ENCODE measurements at regions not wholly inside any gene's neighbourhood (a gene's known extent, or its start where the extent isn't known, plus 50 kb on each side); places are given as distances from the start of the nearest gene placed in this dataset.

DNA sequence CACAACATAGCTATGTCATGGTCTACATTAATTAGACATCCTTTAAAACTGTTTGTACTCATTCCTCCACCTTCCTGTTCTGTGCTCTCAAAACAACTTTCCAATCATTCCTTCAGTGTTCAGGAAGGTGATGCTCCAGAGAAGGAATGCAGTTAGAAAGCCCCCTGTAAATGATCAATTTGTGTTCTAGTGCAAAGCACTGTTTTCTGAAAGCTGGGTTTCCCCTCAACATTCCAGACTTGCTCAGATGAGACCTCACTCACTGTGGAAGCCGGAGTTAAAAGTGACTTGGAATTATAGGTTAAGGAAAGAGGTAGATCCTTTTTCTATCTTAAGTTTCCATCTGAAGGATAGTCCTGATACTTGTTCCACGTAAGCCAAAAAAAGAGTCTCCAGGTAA lies 95.9 kb downstream of the BMP2 start:
- TF ChIP-seq, protein P1, sequence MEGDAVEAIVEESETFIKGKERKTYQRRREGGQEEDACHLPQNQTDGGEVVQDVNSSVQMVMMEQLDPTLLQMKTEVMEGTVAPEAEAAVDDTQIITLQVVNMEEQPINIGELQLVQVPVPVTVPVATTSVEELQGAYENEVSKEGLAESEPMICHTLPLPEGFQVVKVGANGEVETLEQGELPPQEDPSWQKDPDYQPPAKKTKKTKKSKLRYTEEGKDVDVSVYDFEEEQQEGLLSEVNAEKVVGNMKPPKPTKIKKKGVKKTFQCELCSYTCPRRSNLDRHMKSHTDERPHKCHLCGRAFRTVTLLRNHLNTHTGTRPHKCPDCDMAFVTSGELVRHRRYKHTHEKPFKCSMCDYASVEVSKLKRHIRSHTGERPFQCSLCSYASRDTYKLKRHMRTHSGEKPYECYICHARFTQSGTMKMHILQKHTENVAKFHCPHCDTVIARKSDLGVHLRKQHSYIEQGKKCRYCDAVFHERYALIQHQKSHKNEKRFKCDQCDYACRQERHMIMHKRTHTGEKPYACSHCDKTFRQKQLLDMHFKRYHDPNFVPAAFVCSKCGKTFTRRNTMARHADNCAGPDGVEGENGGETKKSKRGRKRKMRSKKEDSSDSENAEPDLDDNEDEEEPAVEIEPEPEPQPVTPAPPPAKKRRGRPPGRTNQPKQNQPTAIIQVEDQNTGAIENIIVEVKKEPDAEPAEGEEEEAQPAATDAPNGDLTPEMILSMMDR (conservative IDR thresholded peaks at IDR 0.05), result no peak
- TF ChIP-seq ZFX (IDR thresholded peaks at IDR 0.05), result no peak
- no peak overlapping the region for H3K27ac ChIP-seq

DNA sequence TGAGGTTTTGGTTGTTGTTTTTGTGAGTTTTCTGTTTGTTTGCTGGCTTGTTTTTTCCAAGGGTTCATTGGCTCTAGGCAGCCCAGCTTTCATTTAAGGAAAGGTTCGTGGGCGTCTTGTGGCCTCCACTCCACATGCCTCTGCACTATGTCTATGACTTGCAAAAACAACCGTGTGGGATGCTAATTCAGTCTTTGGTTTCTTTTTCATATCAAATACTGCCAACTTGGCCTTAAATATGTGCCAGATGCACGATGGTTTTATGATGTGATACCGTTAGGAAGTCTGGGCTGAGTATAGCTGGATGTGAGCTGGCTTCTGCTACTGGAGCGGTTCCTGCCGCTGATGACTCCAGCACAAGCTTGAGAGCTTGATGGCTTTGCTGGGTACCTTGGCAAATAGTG lies 96.3 kb downstream of the BMP2 start:
- TF ChIP-seq ZFX (IDR thresholded peaks at IDR 0.05), result no peak
- TF ChIP-seq, protein P1 (conservative IDR thresholded peaks at IDR 0.05), result no peak
- no peak overlapping the region for H3K27ac ChIP-seq

DNA sequence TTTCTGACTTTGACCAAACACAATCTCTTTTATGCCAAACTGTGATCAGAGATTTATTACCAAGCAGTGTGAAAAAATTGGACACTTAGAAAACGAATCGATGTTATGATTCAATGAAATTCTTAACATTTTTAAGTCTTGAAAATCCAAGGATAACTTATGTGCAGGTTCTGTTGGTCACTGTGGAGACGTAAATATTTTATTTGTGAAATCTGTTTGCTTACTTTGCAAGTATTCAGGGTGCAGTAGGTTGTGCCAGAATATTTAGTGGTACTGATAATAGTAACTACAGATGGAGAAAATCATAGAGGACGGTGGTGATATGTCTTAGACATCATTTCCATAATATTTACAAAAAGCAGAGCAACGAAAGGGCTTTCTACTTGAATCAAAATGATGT lies 97.3 kb downstream of the BMP2 start:
- TF ChIP-seq, protein P1 (conservative IDR thresholded peaks at IDR 0.05), result no peak
- TF ChIP-seq ZFX (IDR thresholded peaks at IDR 0.05), result no peak
- no peak overlapping the region for H3K27ac ChIP-seq

DNA sequence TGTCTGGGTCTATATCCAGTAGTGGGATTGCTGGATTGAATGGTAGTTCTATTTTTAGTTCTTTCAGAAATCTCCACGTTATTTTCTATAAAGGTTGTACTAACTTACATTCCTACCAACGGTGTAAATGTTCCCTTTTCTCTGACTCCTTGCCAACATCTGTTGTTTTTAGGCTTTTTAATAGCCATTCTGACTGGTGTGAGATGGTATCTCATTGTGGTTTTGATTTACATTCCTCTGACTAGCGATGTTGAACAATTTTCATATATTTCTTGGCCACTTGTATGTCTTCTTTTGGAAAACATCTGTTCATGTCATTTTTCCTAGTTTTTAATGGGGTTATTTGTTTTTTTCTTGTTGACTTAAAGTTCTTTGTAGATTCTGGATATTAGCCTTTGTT lies 99.3 kb downstream of the BMP2 start:
- TF ChIP-seq, protein P1 (conservative IDR thresholded peaks at IDR 0.05), result no peak
- TF ChIP-seq ZFX (IDR thresholded peaks at IDR 0.05), result no peak
- no peak overlapping the region for H3K27ac ChIP-seq

DNA sequence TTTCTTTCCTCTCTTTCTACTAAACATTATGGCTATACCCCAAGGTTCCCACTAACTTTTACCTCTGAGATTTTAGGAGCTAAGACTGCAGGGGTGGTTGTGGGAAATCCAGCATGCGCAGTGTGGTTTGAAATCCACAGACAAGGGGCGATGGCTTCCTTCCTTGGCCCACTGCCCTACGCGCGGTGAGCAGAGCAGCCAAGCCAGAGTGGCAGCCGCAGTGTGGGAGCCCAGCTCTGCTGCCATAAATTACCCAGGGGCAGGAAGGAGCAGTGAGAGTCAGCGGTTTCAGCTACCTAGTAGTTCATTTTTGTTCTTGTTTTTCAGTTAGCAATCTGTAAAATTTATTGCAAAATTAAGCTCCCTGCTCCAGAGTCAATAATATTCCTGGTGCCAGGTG lies 101.4 kb downstream of the BMP2 start:
- H3K27ac ChIP-seq, result no peak overlapping the region

GRCh38 chr20:6870559-6870958 lies 103.1 kb downstream of the BMP2 start:
- no peak overlapping the region for H3K27ac ChIP-seq
- TF ChIP-seq ZFX (IDR thresholded peaks at IDR 0.05), result no peak
- TF ChIP-seq, protein P1 (conservative IDR thresholded peaks at IDR 0.05), result no peak

More for the DNA sequence above, 101.4 kb downstream of the BMP2 start:
- TF ChIP-seq, protein P1 (conservative IDR thresholded peaks at IDR 0.05), result no peak
- TF ChIP-seq ZFX (IDR thresholded peaks at IDR 0.05), result no peak

DNA sequence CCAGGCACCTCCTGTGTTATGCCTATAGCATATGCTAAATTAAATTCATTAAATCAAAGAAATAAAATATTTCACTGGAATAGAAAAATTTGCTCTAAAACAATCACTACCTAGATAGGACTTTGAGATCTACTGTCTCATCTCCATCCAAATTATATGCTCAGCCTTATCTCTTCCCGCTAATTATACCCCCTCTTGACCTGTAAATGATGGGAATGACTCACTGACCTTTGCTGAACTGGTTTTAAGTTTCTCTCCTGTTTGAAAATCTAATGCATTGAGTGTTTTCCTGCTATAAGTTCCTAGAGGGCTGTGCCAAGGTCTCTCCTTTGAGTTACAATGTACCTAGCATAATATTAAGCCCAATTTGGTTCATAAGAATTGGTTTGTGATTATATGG lies 110.1 kb downstream of the BMP2 start:
- TF ChIP-seq, protein P1 (conservative IDR thresholded peaks at IDR 0.05), result no peak
- TF ChIP-seq ZFX (IDR thresholded peaks at IDR 0.05), result no peak
- no peak overlapping the region for H3K27ac ChIP-seq
